Panc1 (cell line): ENCODE measurements at regions not wholly inside any gene's neighbourhood (a gene's known extent, or its start where the extent isn't known, plus 50 kb on each side); places are given as distances from the start of the nearest gene placed in this dataset.

ENCODE experiments used
- ATAC-seq: fragments of 200-7000 bp; cut with Tn5 transposase; 2 replicates; pipeline ENCODE4 v1.9.1; 2020; ENCODE audit warnings: mild to moderate bottlenecking, moderate library complexity
- BruUV-seq: library from RNA; stranded (reverse); fragments of 400-500 nt; replicated peaks from 2 replicates; lab custom pipeline; 2021; lab: Mats Ljungman, UMichigan
- CTCF ChIA-PET: fragments of 300-600 bp; sonication (Branson Sonifier 250); formaldehyde crosslinking; loops from one replicate; lab custom pipeline; 2022; ENCODE audit warnings: antibody characterized with exemption; lab: Charles Lee
- POLR2A ChIA-PET: fragments of 300-600 bp; sonication (Branson Sonifier 250); formaldehyde crosslinking; loops from one replicate; lab custom pipeline; 2022; ENCODE audit warnings: antibody characterized with exemption; lab: Charles Lee
- DNase-seq: peaks from one replicate; pipeline ENCODE4 v3.0.0-alpha.2; 2010; ENCODE audit warnings: low read depth, low spot score
- H3K27ac ChIP-seq: 2 replicates; pipeline ENCODE4 v1.5.1; 2011; ENCODE audit warnings: mild to moderate bottlenecking, low read length, inconsistent platforms
- H3K27me3 ChIP-seq: fragments of 200-500 bp; sonication (Bioruptor generic); 2 replicates; pipeline ENCODE4 v1.6.0; 2014; ENCODE audit warnings: low read length, inconsistent platforms; ENCODE audit not compliant: control insufficient read depth, insufficient read depth
- H3K36me3 ChIP-seq: fragments of 200-500 bp; sonication (Bioruptor generic); 2 replicates; pipeline ENCODE4 v1.5.1; 2014; ENCODE audit warnings: inconsistent platforms, mild to moderate bottlenecking, low read length, moderate library complexity; ENCODE audit not compliant: control insufficient read depth, insufficient read depth
- H3K4me1 ChIP-seq: 2 replicates; pipeline ENCODE4 v1.5.1; 2011; ENCODE audit warnings: inconsistent platforms, mild to moderate bottlenecking, low read length, moderate library complexity; ENCODE audit not compliant: control insufficient read depth, insufficient read depth
- H3K4me3 ChIP-seq, 2 experiments: 2 replicates each; pipeline ENCODE4 v1.5.1; 2011 to 2012; ENCODE audit warnings: low read depth in 2 of 2, low read length in 2 of 2, mild to moderate bottlenecking in 2 of 2, inconsistent platforms in 1 of 2, moderate library complexity in 1 of 2
- H3K9me3 ChIP-seq: fragments of 200-500 bp; sonication (Bioruptor generic); 2 replicates; pipeline ENCODE4 v1.5.1; 2014; ENCODE audit warnings: low read depth, mild to moderate bottlenecking, inconsistent platforms, low read length, moderate library complexity; ENCODE audit not compliant: control insufficient read depth, insufficient read depth
- CTCF ChIP-seq: fragments of 450-650 bp; IDR thresholded peaks from 2 replicates; pipeline ENCODE4 v1.5.1; 2017; ENCODE audit warnings: mild to moderate bottlenecking
- POLR2AphosphoS5 ChIP-seq: IDR thresholded peaks from 2 replicates; pipeline ENCODE4 v1.6.1; 2012; ENCODE audit warnings: mild to moderate bottlenecking, low read depth, low read length, moderate library complexity
- REST ChIP-seq, 2 experiments: IDR thresholded peaks; 2 replicates each; pipeline ENCODE4 v1.6.1; 2011 to 2012; ENCODE audit warnings: low read depth in 2 of 2, control low read depth in 1 of 2, low read length in 1 of 2, mild to moderate bottlenecking in 1 of 2, moderate library complexity in 1 of 2; ENCODE audit not compliant: insufficient read depth in 1 of 2
- SIN3A ChIP-seq: IDR thresholded peaks from 2 replicates; pipeline ENCODE4 v1.6.1; 2012; ENCODE audit warnings: low read depth, mild to moderate bottlenecking, low read length, moderate library complexity, borderline replicate concordance; ENCODE audit not compliant: insufficient read depth
- TCF7L2 ChIP-seq: IDR thresholded peaks from 2 replicates; pipeline ENCODE4 v1.6.1; 2011; ENCODE audit warnings: mild to moderate bottlenecking, low read depth, low read length, inconsistent platforms
- in situ Hi-C: cut with HindIII; loops from 2 replicates; pipeline ENCODE4 v1.10.0; 2016; ENCODE audit warnings: low sequenced_read_pairs, low pct_unique_long_range_greater_than_20kb
- intact Hi-C: fragments of 100-400 bp; cut with micrococcal nuclease; formaldehyde crosslinking; loops from one replicate; pipeline ENCODE4 v1.10.0; 2022; ENCODE audit not compliant: unreplicated experiment

GRCh38 chr10:121127151-121127906, 276.2 kb downstream of the WDR11 start:
- Histone ChIP-seq H3K4me3 (no peak overlapping the region), H3K36me3 (no peaks in the 10 kb centered on the region), H3K4me1 (no peaks in the 10 kb centered on the region), H3K27me3 (peaks cover 3% of the 10 kb centered on the region; the same call in 1 of the 2 replicates), H3K9me3 (no peaks in the 10 kb centered on the region), H3K27ac (no peak overlapping the region)
- ChIA-PET CTCF (no interaction called here), POLR2A (no interaction called here)
- in situ Hi-C loops (no loop called here), intact Hi-C loops (no loop called here)
- TF ChIP-seq CTCF = no peak
- DNase-seq (no peak), ATAC-seq (no peak)
- BruUV-seq = no TSS peak

GRCh38 chr10:121128164-121128563, 277.0 kb downstream of the WDR11 start:
- in situ Hi-C loops (no loop called here), intact Hi-C loops (no loop called here)
- no TSS peak for BruUV-seq
- TF ChIP-seq REST (IDR thresholded peaks at IDR 0.05; ENCODE audit: insufficient read depth in 1 of 2, low read depth in 2 of 2, low read length in 1 of 2) (no peak), POLR2AphosphoS5 (no peak), TCF7L2 (no peak), SIN3A (no peak), CTCF (no peak)
- Histone ChIP-seq H3K27ac (no peak overlapping the region), H3K36me3 (no peaks in the 10 kb centered on the region), H3K4me1 (no peaks in the 10 kb centered on the region), H3K27me3 (peaks cover 5% of the 10 kb centered on the region; the same call in 1 of the 2 replicates), H3K4me3 (no peak overlapping the region), H3K9me3 (no peaks in the 10 kb centered on the region)
- CTCF ChIA-PET = no interaction called here
- ATAC-seq (no peak), DNase-seq (no peak)
- POLR2A ChIA-PET = no interaction called here
